Stimulated activated naive CD8-positive, alpha-beta T cell treated with anti-CD3 and anti-CD28 coated beads, Interleukin-15, Interleukin-2, amounts not matched to agents 100 U/mL and 50 U/mL, for 24 hours (primary cell): ENCODE measurements at regions not wholly inside any gene's neighbourhood (a gene's known extent, or its start where the extent isn't known, plus 50 kb on each side); places are given as distances from the start of the nearest gene placed in this dataset.
"Not testable (repeated sequence)": the region's sequence is repeated elsewhere in the genome, so short reads cannot be mapped to it uniquely, and the experiment has no call there.

Source experiments
- ATAC-seq: fragments of 150-1000 bp; cut with Tn5 transposase; one replicate; pipeline ENCODE4 v1.10.0; 2021
- DNase-seq: peaks from one replicate; pipeline ENCODE4 v3.0.0; 2021

DNA sequence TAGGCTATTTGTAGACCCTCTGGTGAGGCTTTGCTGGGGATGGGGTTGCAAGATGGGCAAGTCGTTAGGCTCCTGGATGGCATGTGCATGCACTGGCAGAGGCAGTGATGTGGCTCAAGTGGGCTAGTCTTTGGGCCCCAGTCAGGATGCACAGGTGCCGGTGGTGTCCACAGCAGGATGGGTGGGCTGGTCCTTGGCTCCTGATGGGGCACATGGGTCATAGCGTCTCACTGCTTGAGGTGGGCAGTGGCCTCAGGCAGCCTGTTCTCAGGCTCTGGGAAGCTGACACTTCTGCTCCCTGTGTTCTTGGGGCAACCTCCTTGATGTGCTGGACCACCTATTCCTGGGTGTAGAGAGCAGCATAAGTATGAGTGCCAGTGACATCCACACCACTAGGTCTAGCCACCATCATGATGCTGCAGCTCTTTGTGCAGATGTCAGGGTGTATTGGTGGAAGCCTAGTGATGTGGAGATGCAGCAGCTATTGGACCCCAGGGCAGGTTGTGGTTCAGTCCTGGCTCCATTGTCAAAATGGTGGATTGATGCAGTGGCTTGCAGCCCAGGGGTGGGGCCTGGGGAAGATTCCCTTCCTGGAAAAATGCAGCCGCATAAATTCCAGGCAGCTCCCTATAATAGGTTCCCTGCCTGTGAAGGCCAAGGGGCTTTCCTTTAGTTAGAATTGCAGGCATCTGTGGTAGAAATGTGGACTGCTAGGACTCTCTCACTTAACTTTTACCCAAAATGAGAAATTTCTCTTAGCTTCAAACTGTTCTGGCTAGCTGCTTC lies 742.5 kb upstream of the MDGA2 start:
- DNase-seq (no peak), ATAC-seq (no peak)

DNA sequence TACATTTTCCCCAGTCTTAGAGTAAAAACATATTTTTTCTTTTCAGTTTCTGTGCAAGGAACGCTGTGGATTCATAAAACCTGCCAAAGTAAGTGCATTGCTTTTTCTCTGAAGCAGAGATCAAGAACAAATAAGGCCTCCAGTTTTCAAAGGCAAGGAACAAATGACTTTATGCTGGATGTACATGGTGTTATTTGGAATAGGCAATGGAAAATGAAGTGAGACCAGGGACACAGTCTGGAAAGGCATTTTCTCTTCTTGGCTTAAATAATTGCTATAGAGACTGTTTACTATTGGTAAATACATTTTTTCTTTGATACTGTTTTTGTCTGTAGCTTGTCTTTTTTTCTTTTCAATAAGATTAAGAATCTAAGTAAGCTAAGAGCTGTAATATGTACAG lies 725.9 kb upstream of the MDGA2 start:
- ATAC-seq: no peak

DNA sequence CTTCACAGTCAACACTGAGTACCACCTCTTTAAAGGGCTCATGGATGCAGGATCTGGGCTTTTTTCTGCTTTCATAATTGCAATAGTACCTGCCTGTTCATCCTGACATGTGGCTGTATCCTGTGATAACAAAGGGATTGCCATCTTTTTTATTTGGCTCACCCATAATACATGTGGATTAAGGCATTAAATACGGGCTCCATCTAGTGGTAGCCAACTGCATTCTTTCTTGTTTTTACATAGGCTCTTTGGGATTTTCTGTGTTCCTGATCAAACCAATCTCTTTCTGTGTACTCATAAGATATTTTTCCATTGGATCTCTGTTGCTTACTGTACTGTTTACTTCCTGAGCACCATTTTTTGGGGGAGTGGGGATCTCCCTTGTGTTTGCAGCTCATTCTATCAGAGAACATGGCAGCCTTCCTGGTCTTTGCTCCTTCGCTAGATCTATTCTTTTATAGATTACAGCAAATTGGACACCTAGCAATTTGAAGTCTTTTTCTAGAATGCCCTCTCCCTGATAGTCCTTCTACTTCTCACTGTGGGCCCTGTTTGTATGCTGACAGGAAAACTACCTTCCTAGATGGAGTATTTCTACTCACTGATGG lies 723.4 kb upstream of the MDGA2 start:
- ATAC-seq: no peak
- DNase-seq: no peak

More for the DNA sequence above, 725.9 kb upstream of the MDGA2 start:
- no peak for DNase-seq

DNA sequence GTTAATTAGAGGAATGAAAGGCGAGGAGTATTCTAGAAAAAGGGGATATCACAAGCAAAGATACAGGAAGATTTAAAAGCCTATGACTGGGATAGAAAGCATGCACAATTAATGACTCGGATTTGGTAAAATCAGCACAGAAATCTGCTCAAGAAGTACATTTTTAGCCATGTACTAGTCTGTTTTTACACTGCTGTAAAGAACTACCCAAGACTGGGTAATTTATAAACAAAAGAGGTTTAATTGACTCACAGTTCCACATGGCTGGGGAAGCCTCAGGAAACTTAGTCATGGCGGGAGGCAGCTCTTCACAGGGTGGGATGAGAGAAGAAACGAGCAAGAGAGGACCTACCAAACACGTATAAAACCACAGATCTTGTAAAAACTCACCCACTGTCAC lies 716.3 kb upstream of the MDGA2 start:
- DNase-seq: no peak
- no peak for ATAC-seq

DNA sequence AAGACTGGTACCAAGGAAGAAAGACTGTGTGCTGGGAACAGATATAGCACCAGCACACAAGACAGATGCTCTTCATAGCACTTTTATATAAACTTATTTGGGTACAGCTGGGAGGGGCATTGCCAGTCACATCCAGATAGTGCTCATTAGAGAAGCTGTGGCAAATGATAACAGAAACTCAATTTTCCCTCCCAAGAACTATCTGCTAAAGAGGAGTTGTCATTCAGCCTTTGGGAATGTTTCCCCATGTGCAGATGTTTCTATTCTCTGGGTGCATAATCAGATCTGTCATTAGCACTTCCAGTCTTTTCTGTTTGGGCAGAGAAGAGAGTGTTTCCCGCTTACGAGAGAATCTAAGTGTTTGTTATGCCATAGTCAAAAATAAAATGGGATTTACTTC lies 714.9 kb upstream of the MDGA2 start:
- DNase-seq (no peak), ATAC-seq (no peak)

DNA sequence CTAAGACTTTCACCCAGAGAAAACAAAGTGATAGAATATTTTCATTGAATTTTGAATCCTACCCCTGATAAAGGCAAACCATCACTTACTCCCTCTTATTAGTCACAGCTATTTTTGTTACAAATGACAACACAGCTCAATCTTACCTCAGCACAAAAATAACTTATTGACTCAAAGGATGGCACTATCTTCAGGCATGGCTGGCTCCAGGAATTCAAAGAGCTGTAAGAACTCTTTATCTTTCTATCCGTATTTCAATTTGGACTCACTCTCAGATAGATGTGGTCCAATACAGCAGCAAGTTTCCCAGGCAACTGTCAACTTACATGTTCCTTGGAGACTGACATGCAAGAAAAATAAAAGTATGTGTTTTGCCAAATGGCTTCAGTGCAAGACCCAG lies 709.4 kb upstream of the MDGA2 start:
- no peak for ATAC-seq
- DNase-seq: no peak

DNA sequence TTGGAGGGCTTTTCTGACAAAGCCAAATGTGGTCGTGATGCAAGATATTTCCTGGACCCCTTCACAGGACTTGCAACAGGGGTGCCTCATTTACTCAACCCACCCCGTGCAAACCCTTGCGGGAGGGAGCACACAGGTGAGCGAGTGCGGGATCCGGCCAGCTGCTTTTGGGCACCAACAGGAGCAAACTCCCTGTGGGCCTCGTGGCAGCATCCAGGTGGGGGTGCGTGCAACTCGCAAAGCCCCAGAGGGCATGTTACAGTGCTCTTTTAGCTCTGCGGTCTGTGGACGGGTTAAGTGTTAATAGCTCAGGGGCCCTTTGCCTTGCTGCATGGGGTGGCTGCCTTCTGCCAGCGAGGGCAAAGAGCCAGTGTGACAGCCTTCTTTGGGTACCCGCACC lies 707.6 kb upstream of the MDGA2 start:
- DNase-seq (no peak), ATAC-seq (no peak)

DNA sequence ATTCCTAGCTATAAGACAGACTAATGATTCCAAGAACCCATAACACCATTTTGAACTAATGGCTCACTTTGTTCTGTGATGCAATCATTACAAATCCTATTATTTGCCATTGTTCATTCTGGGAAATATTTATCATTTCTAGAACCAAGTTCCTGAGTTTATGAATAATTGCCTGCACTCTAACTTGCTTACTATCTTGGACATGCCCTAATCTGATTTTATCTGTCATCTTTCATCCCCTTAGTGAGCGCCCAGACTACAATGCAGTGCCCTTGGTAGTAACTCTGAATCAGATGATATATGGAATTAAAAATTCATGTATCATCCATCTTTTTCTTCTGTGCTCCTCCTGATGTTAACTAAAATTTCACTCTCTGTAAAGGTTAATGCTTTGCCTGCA lies 703.1 kb upstream of the MDGA2 start:
- no peak for ATAC-seq
- DNase-seq: no peak

DNA sequence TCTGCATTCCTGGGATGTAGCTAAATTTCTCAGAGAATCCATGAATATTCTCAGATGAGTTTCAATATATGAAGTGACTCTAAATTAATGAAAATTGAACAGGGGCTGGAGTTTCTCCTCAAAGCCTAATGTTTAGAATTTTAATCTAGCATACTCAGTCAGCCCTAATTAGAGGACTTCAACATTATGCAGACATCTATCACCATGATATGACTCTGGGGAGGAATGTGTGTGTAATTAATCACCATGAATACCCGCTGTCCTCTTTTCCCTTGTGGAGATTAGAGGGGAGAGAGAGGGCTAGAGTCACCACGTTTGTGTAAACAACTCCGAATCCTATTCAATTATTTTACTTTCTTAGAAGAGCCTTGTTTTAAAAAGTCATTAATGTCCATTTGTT lies 698.6 kb upstream of the MDGA2 start:
- DNase-seq: no peak
- ATAC-seq: no peak

DNA sequence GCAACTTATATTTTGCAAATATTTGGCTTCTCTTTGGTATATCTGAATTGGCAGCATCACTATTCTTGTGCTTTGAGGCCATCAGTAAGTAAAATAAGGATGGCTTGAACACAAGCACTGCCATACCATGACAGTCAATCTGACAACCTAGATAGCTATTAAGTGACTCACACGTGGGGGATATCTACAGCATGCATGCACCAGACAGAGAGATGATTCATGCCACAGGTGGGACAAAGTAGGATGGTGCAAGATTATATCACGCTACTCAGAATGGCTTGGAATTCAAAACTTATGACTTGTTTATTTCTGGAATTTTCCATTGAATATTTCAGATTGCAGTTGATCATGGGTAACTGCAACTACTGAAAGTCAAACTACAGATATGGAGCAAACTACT lies 675.6 kb upstream of the MDGA2 start:
- no peak for ATAC-seq
- no peak for DNase-seq

DNA sequence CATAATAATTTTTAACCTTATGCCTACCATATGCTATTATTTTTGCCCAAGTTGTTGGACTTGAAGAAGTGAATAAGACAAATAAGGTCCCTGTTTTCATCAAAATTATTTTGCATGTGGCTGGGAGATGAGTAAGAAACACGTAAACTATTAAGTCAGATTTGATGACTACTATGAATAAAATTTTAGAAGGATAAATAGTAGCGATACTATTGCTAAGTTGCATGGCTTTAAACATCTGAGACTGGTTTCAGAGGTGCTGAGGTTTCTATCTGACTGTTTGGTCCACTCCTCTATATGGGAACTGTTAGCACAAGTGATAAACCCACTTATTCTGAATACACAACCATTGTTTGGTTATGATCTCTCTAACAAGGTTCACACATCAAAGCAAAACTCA lies 674.3 kb upstream of the MDGA2 start:
- ATAC-seq: no peak
- DNase-seq: no peak

DNA sequence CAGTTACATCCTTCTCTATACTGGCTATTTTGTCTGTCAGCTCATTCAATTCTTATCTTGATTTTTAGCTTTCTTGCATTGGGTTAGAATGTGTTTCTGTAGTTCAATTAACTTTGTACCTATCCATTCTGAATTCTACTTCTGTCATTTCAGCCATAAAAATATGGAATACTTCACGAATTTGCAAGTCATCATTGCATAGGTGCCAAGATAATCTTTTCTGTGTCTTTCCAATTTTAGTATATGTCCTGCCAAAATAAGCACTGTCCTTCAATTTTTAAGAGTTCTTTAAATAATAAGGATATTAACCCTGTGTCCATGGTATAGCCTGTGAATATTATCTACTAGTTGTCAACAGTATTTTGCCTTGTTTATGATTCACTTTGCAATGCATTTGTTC lies 665.7 kb upstream of the MDGA2 start:
- DNase-seq (no peak), ATAC-seq (no peak)

DNA sequence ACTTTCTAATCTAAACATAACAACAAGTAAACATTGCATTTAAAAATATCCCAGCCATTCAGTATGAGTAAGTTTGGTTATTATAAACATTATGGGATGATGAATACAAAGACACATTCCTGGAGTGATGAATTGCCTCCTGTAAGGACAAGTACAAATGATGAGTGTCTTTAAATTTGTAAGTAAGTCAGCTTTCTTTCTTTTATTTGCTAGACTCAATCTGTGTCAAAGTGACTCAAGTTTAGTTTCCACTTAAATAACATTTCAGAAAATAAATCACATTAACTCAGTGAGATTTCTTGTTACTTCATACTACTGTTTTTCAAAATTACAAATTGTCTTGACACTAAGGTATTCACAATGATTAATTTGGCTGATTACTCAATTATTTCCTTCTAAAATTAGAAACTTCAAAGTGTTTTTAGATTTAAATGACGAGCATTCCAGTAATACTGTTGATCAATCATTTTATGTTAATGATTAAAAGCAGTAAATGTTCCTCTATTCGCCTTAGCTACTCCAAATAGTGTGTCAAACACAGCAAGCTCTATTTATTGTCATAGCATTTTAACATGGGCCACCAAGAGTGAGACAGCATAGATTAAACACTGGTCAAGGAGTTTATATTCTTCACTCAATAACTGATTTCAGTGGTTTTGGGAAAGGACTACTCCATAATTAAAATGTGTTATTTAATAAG lies 658.0 kb upstream of the MDGA2 start:
- no peak for DNase-seq

DNA sequence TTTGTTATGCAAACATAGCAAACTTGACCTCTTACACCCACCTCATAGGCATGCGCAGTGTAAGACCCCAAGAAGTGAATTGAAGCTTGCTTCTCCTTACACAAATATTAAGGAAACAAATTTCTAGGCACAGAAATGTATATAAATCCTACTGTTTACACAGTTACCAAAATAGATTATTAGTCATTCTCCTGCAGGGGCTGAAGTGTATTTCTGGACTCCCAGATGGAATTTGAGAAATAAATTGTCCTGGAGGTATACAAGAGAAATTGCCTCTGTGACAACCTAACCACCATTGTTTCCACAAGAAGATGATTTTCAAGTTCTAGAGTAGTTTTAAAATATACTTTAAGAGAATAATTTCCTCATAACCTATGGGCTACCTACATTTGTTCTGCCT lies 656.0 kb upstream of the MDGA2 start:
- ATAC-seq (no peak), DNase-seq (no peak)

More for the DNA sequence above, 658.0 kb upstream of the MDGA2 start:
- no peak for ATAC-seq

DNA sequence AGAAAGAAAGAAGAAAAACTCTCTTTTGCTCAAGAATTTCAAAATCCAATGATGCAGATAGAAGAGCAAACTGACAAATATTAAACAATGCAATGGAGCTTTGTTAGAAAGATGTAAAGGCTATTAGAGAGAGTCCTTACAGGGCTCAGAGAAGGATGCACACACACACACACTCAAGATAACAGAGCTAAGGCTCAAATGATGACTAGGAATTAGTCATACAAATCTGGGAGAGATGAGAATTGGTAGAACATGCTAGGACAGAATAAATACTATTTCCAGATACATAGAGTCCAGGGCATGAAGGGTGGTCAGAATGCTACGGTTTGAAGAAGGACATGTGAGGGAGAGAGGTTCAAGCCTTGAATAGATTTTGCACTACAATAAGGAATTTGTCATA lies 650.1 kb upstream of the MDGA2 start:
- DNase-seq (no peak), ATAC-seq (no peak)

DNA sequence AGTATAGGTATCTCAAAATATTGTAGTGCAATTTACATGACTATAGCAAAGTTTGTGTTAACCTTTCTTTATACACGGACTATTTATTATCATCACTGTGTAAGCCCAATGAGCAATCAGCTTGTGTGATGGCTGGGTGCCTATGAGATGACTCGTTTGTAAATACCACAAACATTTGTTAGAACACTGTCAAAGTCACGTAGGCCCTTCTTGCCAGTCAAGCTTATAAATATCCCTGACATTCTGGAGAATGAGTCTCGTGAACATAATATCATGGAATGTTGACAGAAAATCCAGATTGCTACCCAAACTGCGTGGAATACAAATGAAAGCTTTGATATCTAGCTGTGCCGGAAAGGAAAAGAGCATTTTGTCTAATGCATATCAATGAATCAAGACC lies 648.3 kb upstream of the MDGA2 start:
- ATAC-seq: no peak

DNA sequence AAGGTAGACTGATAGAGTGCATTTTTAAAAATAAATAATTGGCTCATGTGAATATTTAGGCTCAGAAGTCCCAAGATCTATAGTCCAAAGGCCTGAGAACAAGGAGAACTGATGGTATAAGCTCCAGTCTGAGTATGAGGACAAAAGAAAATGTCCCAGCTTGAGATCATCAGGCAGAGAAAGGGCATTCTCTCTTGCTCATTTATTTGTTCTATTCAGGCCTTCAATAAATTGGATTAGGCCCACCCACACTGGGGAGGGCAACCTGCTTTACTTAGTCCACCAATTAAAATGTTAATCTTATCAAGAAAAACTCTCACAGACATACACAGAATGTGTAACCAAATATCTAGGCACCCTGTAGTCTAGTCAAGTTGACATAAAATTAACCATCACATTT lies 644.4 kb upstream of the MDGA2 start:
- DNase-seq: no peak
- ATAC-seq: no peak

More for the DNA sequence above, 648.3 kb upstream of the MDGA2 start:
- no peak for DNase-seq

DNA sequence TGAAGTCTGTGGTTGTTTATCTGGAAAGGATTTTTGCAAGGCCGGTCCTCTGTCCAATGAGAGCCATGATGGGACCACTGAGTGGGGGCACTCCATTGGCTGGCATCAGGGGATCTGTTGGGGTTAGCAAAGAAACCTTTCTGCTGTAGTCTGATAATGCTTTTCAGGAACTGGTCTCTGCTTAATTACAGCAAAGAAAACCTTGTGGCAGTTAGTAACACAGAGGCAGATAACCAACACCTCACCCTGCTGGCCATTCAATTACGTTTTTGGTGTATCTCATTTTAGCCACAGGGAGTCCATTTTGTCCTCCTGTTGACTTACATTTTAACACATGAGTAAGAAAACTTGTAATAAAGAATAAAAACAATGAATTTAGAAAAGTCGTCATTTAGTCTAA lies 629.3 kb upstream of the MDGA2 start:
- no peak for ATAC-seq
- DNase-seq: no peak

DNA sequence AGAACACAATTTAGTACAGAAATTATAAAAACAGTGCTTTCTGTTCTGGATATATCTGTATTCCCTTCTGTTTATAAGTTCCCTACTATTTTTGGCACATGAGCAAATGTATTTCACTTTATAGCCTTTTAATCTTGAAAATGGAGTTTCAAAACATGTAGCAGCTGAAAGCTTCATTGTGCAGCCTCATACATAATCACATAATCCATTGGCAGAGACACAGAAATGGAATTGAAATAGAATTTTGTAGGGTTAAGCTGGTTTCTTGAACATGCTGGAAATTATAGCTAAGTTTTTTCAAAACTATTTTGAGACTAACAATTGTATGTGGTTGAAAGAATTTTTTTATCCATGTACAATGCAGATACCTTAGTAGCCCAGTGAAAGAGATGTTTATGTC lies 614.3 kb upstream of the MDGA2 start:
- no peak for DNase-seq
- ATAC-seq: no peak

DNA sequence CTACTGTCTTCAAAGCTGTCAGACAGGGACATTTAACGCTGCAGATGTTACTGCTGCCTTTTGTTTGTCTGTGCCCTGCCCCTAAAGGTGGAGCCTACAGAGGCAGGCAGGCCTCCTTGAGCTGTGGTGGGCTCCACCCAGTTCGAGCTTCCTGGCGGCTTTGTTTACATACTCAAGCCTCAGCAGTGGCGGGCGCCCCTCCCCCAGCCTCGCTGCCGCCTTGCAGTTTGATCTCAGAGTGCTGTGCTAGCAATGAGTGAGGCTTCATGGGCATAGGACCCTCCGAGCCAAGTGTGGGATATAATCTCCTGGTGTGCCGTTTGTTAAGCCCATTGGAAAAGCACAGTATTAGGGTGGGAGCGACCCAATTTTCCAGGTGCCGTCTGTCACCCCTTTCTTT lies 609.8 kb upstream of the MDGA2 start:
- not testable (repeated sequence) for ATAC-seq

DNA sequence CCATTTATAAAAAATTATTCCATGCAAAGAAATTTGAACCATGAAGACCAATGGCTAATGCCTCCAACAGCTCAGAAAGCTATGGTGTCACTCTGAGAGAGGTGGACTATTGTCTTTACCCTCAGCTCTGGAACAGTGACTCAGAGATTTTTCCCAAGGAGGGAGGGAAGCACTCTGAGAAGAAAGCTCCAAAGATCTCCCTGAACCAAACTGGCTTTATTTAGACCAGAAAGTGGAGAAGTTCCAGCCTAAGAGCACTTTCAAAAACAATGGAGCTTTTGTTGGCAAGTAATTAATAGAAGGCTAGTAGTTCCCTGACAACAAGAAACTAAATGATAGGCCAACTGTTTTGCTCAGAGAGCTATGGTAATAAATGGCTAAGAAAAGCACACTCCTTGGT lies 599.9 kb upstream of the MDGA2 start:
- DNase-seq: no peak
- no peak for ATAC-seq

More for the DNA sequence above, 609.8 kb upstream of the MDGA2 start:
- DNase-seq: not testable (repeated sequence)

DNA sequence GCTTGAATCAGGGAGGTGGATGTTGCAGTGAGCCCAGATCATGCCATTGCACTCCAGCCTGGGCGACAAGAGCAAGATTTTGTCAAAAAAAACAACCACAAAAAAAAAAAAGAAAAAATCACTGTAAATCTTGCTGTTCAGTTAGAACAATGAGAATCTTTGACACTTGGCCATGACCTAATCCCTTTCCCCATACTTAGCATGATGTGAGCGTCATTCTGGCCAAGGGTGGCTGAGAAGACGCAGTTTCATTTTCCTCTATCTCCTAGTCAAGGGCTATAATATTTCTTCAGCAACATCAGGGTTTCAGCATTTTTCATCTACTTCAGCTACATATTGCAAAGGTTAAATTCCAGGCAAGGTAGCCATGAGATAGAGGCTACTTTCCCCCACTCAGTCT lies 599.4 kb upstream of the MDGA2 start:
- no peak for ATAC-seq
- DNase-seq: no peak

DNA sequence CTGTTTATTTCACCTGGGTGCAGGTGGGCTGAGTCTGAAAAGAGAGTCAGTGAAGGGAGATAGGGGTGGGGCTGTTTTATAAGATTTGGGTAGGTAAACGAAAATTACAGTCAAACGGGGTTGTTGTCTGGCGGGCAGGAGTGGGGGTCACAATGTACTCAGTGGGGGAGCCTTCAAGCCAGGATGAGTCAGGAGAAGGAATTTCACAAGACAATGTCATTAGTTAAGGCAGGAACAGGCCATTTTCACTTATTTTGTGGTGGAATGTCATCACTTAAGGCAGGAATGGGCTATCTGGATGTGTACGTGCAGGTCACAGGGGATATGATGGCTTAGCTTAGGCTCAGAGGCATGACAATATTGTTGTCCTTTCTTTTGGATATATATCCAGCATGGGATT lies 592.5 kb upstream of the MDGA2 start:
- not testable (repeated sequence) for DNase-seq, ATAC-seq
